ENCODE measurements at regions not wholly inside any gene's neighbourhood (a gene's known extent, or its start where the extent isn't known, plus 50 kb on each side); places are given as distances from the start of the nearest gene placed in this dataset.
A peak's percentile ranks its signal among the peaks of the same experiment; 100 is the strongest.

- ChIA-PET POLR2A (interaction anchor here (0.6 kb wide), 1 partner anchor 172 kb away, joined by 5 read pairs; no protein-coding TSS in a partner anchor), CTCF (ENCODE audit: low intra/inter-chr PET ratio) (interaction anchor here (0.6 kb wide), 1 partner anchor 9 kb away, joined by 3 read pairs; no protein-coding TSS in a partner anchor)
- H4K20me1 ChIP-seq (replicated peaks; ENCODE audit: control insufficient read depth, insufficient read depth, low read length): no peaks in the 10 kb centered on the region
- H3K36me3 ChIP-seq (ENCODE audit: control insufficient read depth, insufficient read depth, low read length): no peaks in the 10 kb centered on the region
- no peak for DNase-seq (ENCODE audit: extremely low read depth in 1 of 4, low spot score in 3 of 4)
- intact Hi-C loops (cut with micrococcal nuclease): no loop called here
- FAIRE-seq: no peak
- no peaks in the 10 kb centered on the region for H3K27me3 ChIP-seq (ENCODE audit: control insufficient read depth in 2 of 2, insufficient read depth in 2 of 2, low read length in 2 of 2)
- H3K9me1 ChIP-seq (ENCODE audit: control insufficient read depth, insufficient read depth, low read length): no peaks in the 10 kb centered on the region
- ATAC-seq: peak; percentile 47; the same call in 2 of the 3 replicates
- no peaks in the 10 kb centered on the region for H3K79me2 ChIP-seq (ENCODE audit: control insufficient read depth, insufficient read depth, low read length)
- no peaks in the 10 kb centered on the region for H3K9me3 ChIP-seq (replicated peaks; ENCODE audit: control insufficient read depth, insufficient read depth, low read depth, low read length)
- in situ Hi-C loops (cut with MboI): loop anchor here (25.0 kb wide), 1 partner anchor 1069 kb away; no protein-coding TSS in a partner anchor
- no peak overlapping the region for H3K4me2 ChIP-seq (ENCODE audit: insufficient read depth, low read length)
- no peak overlapping the region for H2AFZ ChIP-seq (ENCODE audit: low read depth, low read length)
- no TSS peak for BruUV-seq (replicated peaks)
- H3K4me1 ChIP-seq (replicated peaks in 1 of 2; ENCODE audit: control insufficient read depth in 2 of 2, insufficient read depth in 2 of 2, low read length in 2 of 2): no peaks in the 10 kb centered on the region
- TF ChIP-seq NRF1 (conservative IDR thresholded peaks at IDR 0.05 in 1 of 2, IDR thresholded peaks at IDR 0.05 in 1 of 2) (no peak), RBM14 (IDR thresholded peaks at IDR 0.05; ENCODE audit: borderline replicate concordance, insufficient read depth, low read depth, low read length) (no peak), NBN (IDR thresholded peaks at IDR 0.05; ENCODE audit: low read depth) (no peak), SNAPC5 (CRISPR knock-in tag; IDR thresholded peaks at IDR 0.05) (no peak), ZFP1 (CRISPR knock-in tag; IDR thresholded peaks at IDR 0.05) (no peak), CBFA2T3 (IDR thresholded peaks at IDR 0.05) (no peak), MBD1 (CRISPR knock-in tag; IDR thresholded peaks at IDR 0.05) (no peak), ASH1L (IDR thresholded peaks at IDR 0.05; ENCODE audit: borderline replicate concordance, low read depth, partially characterized antibody) (no peak), ZFPM2 (CRISPR knock-in tag; IDR thresholded peaks at IDR 0.05) (no peak), TEAD4 (IDR thresholded peaks at IDR 0.05; ENCODE audit: low read length) (no peak), TEAD4 (CRISPR knock-in tag; IDR thresholded peaks at IDR 0.05; ENCODE audit: borderline replicate concordance) (no peak), GTF2B (IDR thresholded peaks at IDR 0.05; ENCODE audit: extremely low read depth, insufficient read length) (no peak), ZNF592 (IDR thresholded peaks at IDR 0.05) (no peak), TOE1 (IDR thresholded peaks at IDR 0.05; ENCODE audit: borderline replicate concordance) (no peak), TOE1 (CRISPR knock-in tag; IDR thresholded peaks at IDR 0.05; ENCODE audit: borderline replicate concordance, low read depth) (no peak), PYGO2 (tag; IDR thresholded peaks at IDR 0.05) (no peak)
- H3K4me3 ChIP-seq: no peak overlapping the region
- WGBS (ENCODE audit: insufficient coverage, low coverage, missing lambda C conversion rate): 16% methylated on average over 2 of the region's 2 CpGs
- no peak overlapping the region for H3K9ac ChIP-seq (ENCODE audit: insufficient read depth in 1 of 2, low read depth in 2 of 2, low read length in 2 of 2)
- H3K27ac ChIP-seq (ENCODE audit: extremely low read depth, low read depth, low read length): no peak overlapping the region
Measured at GRCh38 chr3:152518346-152518745, 249.6 kb downstream of the MBNL1 start.

Data from K562 (cell line).